Adrenal gland (tissue), 9 donors: ENCODE measurements at regions not wholly inside any gene's neighbourhood (a gene's known extent, or its start where the extent isn't known, plus 50 kb on each side); places are given as distances from the start of the nearest gene placed in this dataset.

ENCODE experiments used
- DNase-seq, 7 donors: peaks; one replicate each; pipeline ENCODE4 v3.0.0-alpha.2; 2019 to 2020
- H3K27ac ChIP-seq, 5 donors: fragments of 200-600 bp; sonication (generic) in 4 of 5; 1 replicate in 3 of 5; 2 replicates in 2 of 5; pipeline versions ENCODE4 v1.5.1 to v1.8.0; 2016 to 2020; ENCODE audit warnings: mild to moderate bottlenecking in 1 of 5
- H3K27me3 ChIP-seq: fragments of 200-600 bp; 2 replicates; pipeline ENCODE4 v1.8.0; 2021
- H3K36me3 ChIP-seq, 2 donors: fragments of 200-600 bp; replicated peaks in 1 of 2; 1 replicate in 1 of 2; 2 replicates in 1 of 2; pipeline versions ENCODE4 v1.5.1 to v1.8.0; 2018 to 2022
- H3K4me1 ChIP-seq, 2 donors: fragments of 200-600 bp; replicated peaks in 1 of 2; 1 replicate in 1 of 2; 2 replicates in 1 of 2; pipeline versions ENCODE4 v1.5.1 to v1.8.0; 2018 to 2021
- H3K4me3 ChIP-seq, 4 donors: fragments of 200-600 bp; sonication (generic) in 3 of 4; one replicate each; pipeline ENCODE4 v1.5.1; 2016 to 2018
- H3K9me3 ChIP-seq, 3 donors: fragments of 200-600 bp; sonication (generic) in 1 of 3; replicated peaks in 1 of 3; 1 replicate in 2 of 3; 2 replicates in 1 of 3; pipeline versions ENCODE4 v1.5.1 to v1.8.0; 2016 to 2021
- CTCF ChIP-seq, 6 experiments: fragments of 450-650 bp in 4 of 6; fragments of 200-600 bp in 2 of 6; sonication (generic) in 1 of 6; IDR thresholded peaks; 1 replicate in 5 of 6; 2 replicates in 1 of 6; pipeline versions ENCODE4 v1.5.1 to v1.8.0; 2016 to 2021; ENCODE audit warnings: antibody characterized with exemption in 6 of 6, mild to moderate bottlenecking in 2 of 6, moderate library complexity in 1 of 6
- POLR2A ChIP-seq, 2 donors: fragments of 450-650 bp; IDR thresholded peaks; one replicate each; pipeline ENCODE4 v1.6.1; 2017; ENCODE audit warnings: antibody characterized with exemption in 2 of 2, mild to moderate bottlenecking in 2 of 2, moderate library complexity in 1 of 2
- WGBS, 4 donors: extraction: QIAGEN DNeasy Blood & Tissue Kit in 2 of 4; methylation state at CpG; one replicate each; pipeline versions ENCODE4 v1.1.5 to v1.1.7; 2013 to 2017; 5-methylcytosine and 5-hydroxymethylcytosine counted together
- intact Hi-C, 2 donors: fragments of 100-400 bp; cut with DNase I; formaldehyde crosslinking; loops; one replicate each; pipeline versions ENCODE4 v1.14.1 to v1.15.0; 2022 to 2023
- donor health status: healthy with polysubstance abuse.
- donor health status: Bipolar disorder and iron deficiency.
- donor health status: DM: yes; HTN: yes; CAD: no.
- donor health status: DM: no; HTN: no; CAD: no.
- donor health status: DM: no; HTN: no; CAD: no.

- intact Hi-C loops = no loop called here
- no peaks in the 10 kb centered on the region for H3K4me1 ChIP-seq
- no peak overlapping the region for H3K27ac ChIP-seq
- DNase-seq = no peak
- H3K4me3 ChIP-seq = no peak overlapping the region
- no peak for TF ChIP-seq CTCF (IDR thresholded peaks at IDR 0.05)
- TF ChIP-seq POLR2A (IDR thresholded peaks at IDR 0.05) = no peak
- no peaks in the 10 kb centered on the region for H3K9me3 ChIP-seq
- H3K27me3 ChIP-seq = no peaks in the 10 kb centered on the region
- 84 to 99% (median 93%) methylated on average over 3 of the region's 3 CpGs for WGBS, 4 donors
- H3K36me3 ChIP-seq = no peaks in the 10 kb centered on the region
These were observed 287.1 kb upstream of the SLITRK5 start for GRCh38 chr13:87384099-87384498.

- H3K9me3 ChIP-seq = no peaks in the 10 kb centered on the region
- H3K4me1 ChIP-seq = no peaks in the 10 kb centered on the region
- H3K36me3 ChIP-seq = no peaks in the 10 kb centered on the region
- H3K4me3 ChIP-seq = no peak overlapping the region
- no peak for DNase-seq
- H3K27ac ChIP-seq = no peak overlapping the region
- no peaks in the 10 kb centered on the region for H3K27me3 ChIP-seq
- intact Hi-C loops = no loop called here
- TF ChIP-seq POLR2A (IDR thresholded peaks at IDR 0.05) (no peak), CTCF (IDR thresholded peaks at IDR 0.05) (no peak)
These were observed 277.8 kb upstream of the SLITRK5 start for GRCh38 chr13:87393358-87393757.

- DNase-seq = no peak
- no peaks in the 10 kb centered on the region for H3K9me3 ChIP-seq
- no peaks in the 10 kb centered on the region for H3K4me1 ChIP-seq
- H3K4me3 ChIP-seq = no peak overlapping the region
- intact Hi-C loops = no loop called here
- no peak overlapping the region for H3K27ac ChIP-seq
- no peaks in the 10 kb centered on the region for H3K36me3 ChIP-seq
- H3K27me3 ChIP-seq = no peaks in the 10 kb centered on the region
- 74 to 92% (median 77%) methylated on average over 3 of the region's 3 CpGs for WGBS, 4 donors
- TF ChIP-seq CTCF (IDR thresholded peaks at IDR 0.05) = no peak
- TF ChIP-seq POLR2A (IDR thresholded peaks at IDR 0.05) = no peak
These were observed 273.1 kb upstream of the SLITRK5 start for GRCh38 chr13:87398047-87398446.

GRCh38 chr13:87403748-87404432 is 267.3 kb upstream of the SLITRK5 start:
- Histone ChIP-seq H3K27me3 (no peaks in the 10 kb centered on the region), H3K4me3 (no peak overlapping the region), H3K4me1 (no peaks in the 10 kb centered on the region), H3K36me3 (no peaks in the 10 kb centered on the region), H3K9me3 (no peaks in the 10 kb centered on the region), H3K27ac (no peak overlapping the region)
- no peak for DNase-seq
- 38 to 51% (median 40%) methylated on average over 4 of the region's 4 CpGs for WGBS, 4 donors
- intact Hi-C loops = no loop called here
- TF ChIP-seq POLR2A (IDR thresholded peaks at IDR 0.05) (no peak), CTCF (IDR thresholded peaks at IDR 0.05) (no peak)
